ENCODE measurements at regions not wholly inside any gene's neighbourhood (a gene's known extent, or its start where the extent isn't known, plus 50 kb on each side); places are given as distances from the start of the nearest gene placed in this dataset.

DNA sequence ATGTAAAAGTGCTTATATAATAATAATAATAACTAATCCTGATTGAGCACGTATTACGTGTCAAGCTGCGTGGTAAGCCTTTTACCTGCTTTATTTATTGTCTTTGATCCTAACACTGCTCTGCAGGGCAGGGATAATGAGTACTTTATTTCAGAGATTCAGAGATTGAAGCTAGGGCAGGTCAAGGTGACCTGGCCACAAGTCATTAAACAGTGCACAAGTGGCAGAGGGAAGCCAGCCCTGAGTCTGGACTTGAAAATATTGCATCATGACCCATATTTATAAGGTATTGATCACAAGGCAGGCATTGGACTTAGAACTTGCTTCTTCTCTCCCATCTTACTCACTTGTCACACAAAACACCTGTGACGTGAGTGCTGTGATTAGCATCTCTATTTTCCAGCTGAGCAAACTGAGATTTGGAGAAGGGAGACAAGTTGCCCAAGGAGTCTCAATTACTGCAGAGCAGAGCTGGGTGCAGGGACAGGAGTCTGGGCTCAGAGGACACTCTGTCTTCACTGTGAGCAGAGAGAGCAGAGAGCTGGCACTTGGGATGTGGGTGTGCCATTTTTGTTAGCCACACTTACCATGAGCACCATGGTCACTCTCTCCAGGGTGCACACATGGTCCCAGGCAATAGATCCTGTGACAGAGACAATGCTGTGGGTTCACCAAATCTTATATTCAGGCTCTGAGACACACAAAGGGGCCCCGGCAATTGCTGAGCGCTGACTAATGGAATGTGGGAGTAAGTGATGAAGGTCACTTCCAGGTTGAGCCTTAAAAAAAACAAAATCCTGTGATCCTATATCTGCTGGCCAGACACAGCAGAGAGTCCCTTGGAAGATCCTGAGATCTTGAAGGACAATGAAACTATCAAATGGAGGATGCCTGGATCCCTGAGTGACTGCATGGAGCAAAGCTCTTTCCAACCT lies 113.2 kb upstream of the MED13L start:
- H3K9me3 ChIP-seq (replicated peaks in 1 of 3), result no peaks in the 10 kb centered on the region
- no peaks in the 10 kb centered on the region for H3K27me3 ChIP-seq
- intact Hi-C loops (cut with DNase I), result no loop called here
- H3K4me1 ChIP-seq (replicated peaks in 1 of 2), result peaks cover 0 to 11% of the 10 kb centered on the region in 2 donors
- H3K27ac ChIP-seq, result no peak overlapping the region
- H3K4me3 ChIP-seq, result no peak overlapping the region
- no peaks in the 10 kb centered on the region for H3K36me3 ChIP-seq (replicated peaks in 1 of 2)
- WGBS, 4 donors, result 60 to 76% (median 66%) methylated on average over 6 of the region's 6 CpGs
- DNase-seq, result no peak
- TF ChIP-seq, protein P1, sequence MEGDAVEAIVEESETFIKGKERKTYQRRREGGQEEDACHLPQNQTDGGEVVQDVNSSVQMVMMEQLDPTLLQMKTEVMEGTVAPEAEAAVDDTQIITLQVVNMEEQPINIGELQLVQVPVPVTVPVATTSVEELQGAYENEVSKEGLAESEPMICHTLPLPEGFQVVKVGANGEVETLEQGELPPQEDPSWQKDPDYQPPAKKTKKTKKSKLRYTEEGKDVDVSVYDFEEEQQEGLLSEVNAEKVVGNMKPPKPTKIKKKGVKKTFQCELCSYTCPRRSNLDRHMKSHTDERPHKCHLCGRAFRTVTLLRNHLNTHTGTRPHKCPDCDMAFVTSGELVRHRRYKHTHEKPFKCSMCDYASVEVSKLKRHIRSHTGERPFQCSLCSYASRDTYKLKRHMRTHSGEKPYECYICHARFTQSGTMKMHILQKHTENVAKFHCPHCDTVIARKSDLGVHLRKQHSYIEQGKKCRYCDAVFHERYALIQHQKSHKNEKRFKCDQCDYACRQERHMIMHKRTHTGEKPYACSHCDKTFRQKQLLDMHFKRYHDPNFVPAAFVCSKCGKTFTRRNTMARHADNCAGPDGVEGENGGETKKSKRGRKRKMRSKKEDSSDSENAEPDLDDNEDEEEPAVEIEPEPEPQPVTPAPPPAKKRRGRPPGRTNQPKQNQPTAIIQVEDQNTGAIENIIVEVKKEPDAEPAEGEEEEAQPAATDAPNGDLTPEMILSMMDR (IDR thresholded peaks at IDR 0.05), result no peak
- no peak for TF ChIP-seq POLR2A (IDR thresholded peaks at IDR 0.05)

- peaks cover 0 to 11% of the 10 kb centered on the region in 2 donors for H3K4me1 ChIP-seq (replicated peaks in 1 of 2)
- H3K9me3 ChIP-seq (replicated peaks in 1 of 3), result no peaks in the 10 kb centered on the region
- H3K36me3 ChIP-seq (replicated peaks in 1 of 2), result no peaks in the 10 kb centered on the region
- 92 to 95% (median 92%) methylated on average over 2 to 3 of the region's 3 CpGs for WGBS, 4 donors
- no peak for DNase-seq
- TF ChIP-seq, protein P1 (IDR thresholded peaks at IDR 0.05), result no peak
- TF ChIP-seq POLR2A (IDR thresholded peaks at IDR 0.05), result no peak
- no peak overlapping the region for H3K27ac ChIP-seq
- H3K4me3 ChIP-seq, result no peak overlapping the region
- H3K27me3 ChIP-seq, result no peaks in the 10 kb centered on the region
- intact Hi-C loops (cut with DNase I), result no loop called here
These were observed 114.0 kb upstream of the MED13L start for GRCh38 chr12:116391501-116391900.

DNA sequence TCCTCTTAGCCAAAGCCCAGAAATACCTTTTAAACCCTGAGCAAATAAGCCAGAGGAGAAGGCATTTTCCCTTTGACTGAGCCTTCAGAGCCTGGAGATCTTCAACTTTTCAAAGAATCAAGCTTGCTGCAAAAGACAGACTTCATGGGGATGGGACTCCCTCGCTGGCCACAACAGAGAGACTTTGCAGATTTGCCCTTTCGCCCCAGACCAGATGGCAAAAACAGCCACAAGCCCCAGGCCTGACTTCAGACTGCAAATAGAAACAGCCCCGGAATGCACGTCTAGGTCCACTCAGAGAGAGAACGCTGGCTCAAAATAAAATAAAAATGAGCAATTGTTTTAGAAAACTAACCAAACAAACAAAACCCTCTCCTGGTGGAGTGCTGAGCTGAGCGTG lies 114.6 kb upstream of the MED13L start:
- 75 to 89% (median 80%) methylated on average over 6 of the region's 6 CpGs for WGBS, 4 donors
- DNase-seq, result no peak
- no peaks in the 10 kb centered on the region for H3K36me3 ChIP-seq (replicated peaks in 1 of 2)
- peaks cover 0 to 11% of the 10 kb centered on the region in 2 donors for H3K4me1 ChIP-seq (replicated peaks in 1 of 2)
- H3K27me3 ChIP-seq, result no peaks in the 10 kb centered on the region
- H3K4me3 ChIP-seq, result no peak overlapping the region
- intact Hi-C loops (cut with DNase I), result no loop called here
- no peak overlapping the region for H3K27ac ChIP-seq
- TF ChIP-seq, protein P1 (IDR thresholded peaks at IDR 0.05), result no peak
- no peak for TF ChIP-seq POLR2A (IDR thresholded peaks at IDR 0.05)
- H3K9me3 ChIP-seq (replicated peaks in 1 of 3), result no peaks in the 10 kb centered on the region

- Histone ChIP-seq H3K36me3 (replicated peaks in 1 of 2) (no peaks in the 10 kb centered on the region), H3K9me3 (replicated peaks in 1 of 3) (peaks cover 0 to 3% (median 2%) of the 10 kb centered on the region in 3 donors), H3K4me3 (no peak overlapping the region), H3K27me3 (no peaks in the 10 kb centered on the region), H3K4me1 (replicated peaks in 1 of 2) (peaks cover 0 to 11% of the 10 kb centered on the region in 2 donors), H3K27ac (no peak overlapping the region)
- TF ChIP-seq, protein P1 (IDR thresholded peaks at IDR 0.05), result no peak
- TF ChIP-seq POLR2A (IDR thresholded peaks at IDR 0.05), result no peak
- 63 to 74% (median 67%) methylated on average over 10 of the region's 10 CpGs for WGBS, 4 donors
- DNase-seq, result no peak
- intact Hi-C loops (cut with DNase I), result no loop called here
These were observed 115.8 kb upstream of the MED13L start for GRCh38 chr12:116393255-116393654.

All from adrenal gland (tissue), 9 donors.